Tibial nerve (tissue), 3 donors: ENCODE measurements at regions not wholly inside any gene's neighbourhood (a gene's known extent, or its start where the extent isn't known, plus 50 kb on each side); places are given as distances from the start of the nearest gene placed in this dataset.

Experiments
- EP300 ChIP-seq, 2 donors: sonication (generic); formaldehyde crosslinking; IDR thresholded peaks; one replicate each; pipeline ENCODE4 v1.6.1; 2017; ENCODE audit warnings: antibody characterized with exemption in 2 of 2, mild to moderate bottlenecking in 1 of 2
- POLR2A ChIP-seq, 2 donors: fragments of 450-650 bp; IDR thresholded peaks; one replicate each; pipeline ENCODE4 v1.6.1; 2017; ENCODE audit warnings: antibody characterized with exemption in 2 of 2, mild to moderate bottlenecking in 2 of 2, moderate library complexity in 2 of 2

GRCh38 chr3:67171841-67172240 lies 173.7 kb downstream of the KBTBD8 start:
- TF ChIP-seq EP300 (IDR thresholded peaks at IDR 0.05) (no peak), POLR2A (IDR thresholded peaks at IDR 0.05) (no peak)
